ENCODE measurements at regions not wholly inside any gene's neighbourhood (a gene's known extent, or its start where the extent isn't known, plus 50 kb on each side); places are given as distances from the start of the nearest gene placed in this dataset.

GRCh38 chr12:94811611-94812010, 161.3 kb upstream of the TMCC3 start:
- ChIA-PET POLR2A (interaction anchor here (0.5 kb wide), 1 partner anchor 168 kb away, joined by 3 read pairs; no protein-coding TSS in a partner anchor), CTCF (interaction anchor here (0.7 kb wide), 1 partner anchor 42 kb away, joined by 3 read pairs; no protein-coding TSS in a partner anchor)
- no peak for DNase-seq (ENCODE audit: extremely low spot score)
- TF ChIP-seq CTCF (IDR thresholded peaks at IDR 0.05; ENCODE audit: control extremely low read depth, extremely low read depth, low read depth, missing control alignments) = no peak

GRCh38 chr12:94807951-94808350, 157.6 kb upstream of the TMCC3 start:
- CTCF ChIA-PET = interaction anchor here (1.0 to 2.4 kb wide), 6 partner anchors 10 to 204 kb away, joined by 3 to 13 read pairs (median 5); no protein-coding TSS in a partner anchor
- TF ChIP-seq CTCF (IDR thresholded peaks at IDR 0.05; ENCODE audit: control extremely low read depth, extremely low read depth, low read depth, missing control alignments) = no peak
- POLR2A ChIA-PET = no interaction called here
- DNase-seq (ENCODE audit: extremely low spot score) = no peak

GRCh38 chr12:94806617-94807016, 156.3 kb upstream of the TMCC3 start:
- POLR2A ChIA-PET = no interaction called here
- CTCF ChIA-PET = interaction anchor here (1.4 kb wide), 1 partner anchor 17 kb away, joined by 5 read pairs; no protein-coding TSS in a partner anchor
- TF ChIP-seq CTCF (IDR thresholded peaks at IDR 0.05; ENCODE audit: control extremely low read depth, extremely low read depth, low read depth, missing control alignments) = no peak
- DNase-seq (ENCODE audit: extremely low spot score) = no peak

GRCh38 chr12:94805749-94806529, 155.6 kb upstream of the TMCC3 start:
- POLR2A ChIA-PET = no interaction called here
- CTCF ChIA-PET = interaction anchor here (1.4 kb wide), 1 partner anchor 16 kb away, joined by 5 read pairs; no protein-coding TSS in a partner anchor
- TF ChIP-seq CTCF (IDR thresholded peaks at IDR 0.05; ENCODE audit: control extremely low read depth, extremely low read depth, low read depth, missing control alignments) = no peak
- DNase-seq (ENCODE audit: extremely low spot score) = no peak

GRCh38 chr12:94803939-94804338, 153.6 kb upstream of the TMCC3 start:
- no peak for TF ChIP-seq CTCF (IDR thresholded peaks at IDR 0.05; ENCODE audit: control extremely low read depth, extremely low read depth, low read depth, missing control alignments)
- POLR2A ChIA-PET = no interaction called here
- no peak for DNase-seq (ENCODE audit: extremely low spot score)
- CTCF ChIA-PET = interaction anchor here (0.7 kb wide), 1 partner anchor 14 kb away, joined by 3 read pairs; no protein-coding TSS in a partner anchor

GRCh38 chr12:94802796-94803195, 152.4 kb upstream of the TMCC3 start:
- ChIA-PET POLR2A (no interaction called here), CTCF (no interaction called here)
- no peak for DNase-seq (ENCODE audit: extremely low spot score)
- no peak for TF ChIP-seq CTCF (IDR thresholded peaks at IDR 0.05; ENCODE audit: control extremely low read depth, extremely low read depth, low read depth, missing control alignments)

Measured in GM10248 (cell line).